ENCODE measurements at regions not wholly inside any gene's neighbourhood (a gene's known extent, or its start where the extent isn't known, plus 50 kb on each side); places are given as distances from the start of the nearest gene placed in this dataset.

- no peak overlapping the region for H3K27ac ChIP-seq (ENCODE audit: low read length)
- CTCF ChIA-PET: no interaction called here
- H3K27me3 ChIP-seq (ENCODE audit: control insufficient read depth, insufficient read depth, low read length): peaks cover 12% of the 10 kb centered on the region
- BruUV-seq (replicated peaks): no TSS peak
- TF ChIP-seq SIN3A (IDR thresholded peaks at IDR 0.05; ENCODE audit: borderline replicate concordance, insufficient read depth, low read depth, low read length) (no peak), REST (IDR thresholded peaks at IDR 0.05; ENCODE audit: insufficient read depth in 1 of 2, low read depth in 2 of 2, low read length in 1 of 2) (no peak), CTCF (IDR thresholded peaks at IDR 0.05) (no peak), TCF7L2 (IDR thresholded peaks at IDR 0.05; ENCODE audit: low read depth, low read length) (no peak), POLR2AphosphoS5 (IDR thresholded peaks at IDR 0.05; ENCODE audit: low read depth, low read length) (no peak)
- ATAC-seq (no peak), DNase-seq (ENCODE audit: low read depth, low spot score) (no peak)
- intact Hi-C loops (cut with micrococcal nuclease; ENCODE audit: unreplicated experiment) (no loop called here), in situ Hi-C loops (cut with HindIII; ENCODE audit: low pct_unique_long_range_greater_than_20kb, low sequenced_read_pairs) (no loop called here)
- POLR2A ChIA-PET: no interaction called here
- no peaks in the 10 kb centered on the region for H3K9me3 ChIP-seq (ENCODE audit: control insufficient read depth, insufficient read depth, low read depth, low read length)
- H3K36me3 ChIP-seq (ENCODE audit: control insufficient read depth, insufficient read depth, low read length): no peaks in the 10 kb centered on the region
- no peaks in the 10 kb centered on the region for H3K4me1 ChIP-seq (ENCODE audit: control insufficient read depth, insufficient read depth, low read length)
- H3K4me3 ChIP-seq (ENCODE audit: low read depth in 2 of 2, low read length in 2 of 2): no peak overlapping the region
Measured at GRCh38 chr20:20791664-20792568, 79.5 kb upstream of the RALGAPA2 start.

GRCh38 chr20:20788308-20788707 lies 75.9 kb upstream of the RALGAPA2 start:
- DNase-seq (ENCODE audit: low read depth, low spot score) (no peak), ATAC-seq (no peak)
- in situ Hi-C loops (cut with HindIII; ENCODE audit: low pct_unique_long_range_greater_than_20kb, low sequenced_read_pairs) (no loop called here), intact Hi-C loops (cut with micrococcal nuclease; ENCODE audit: unreplicated experiment) (no loop called here)
- BruUV-seq (replicated peaks): no TSS peak
- Histone ChIP-seq H3K36me3 (ENCODE audit: control insufficient read depth, insufficient read depth, low read length) (no peaks in the 10 kb centered on the region), H3K4me1 (ENCODE audit: control insufficient read depth, insufficient read depth, low read length) (no peaks in the 10 kb centered on the region), H3K4me3 (ENCODE audit: low read depth in 2 of 2, low read length in 2 of 2) (no peak overlapping the region), H3K27me3 (ENCODE audit: control insufficient read depth, insufficient read depth, low read length) (peaks cover 9% of the 10 kb centered on the region), H3K27ac (ENCODE audit: low read length) (no peak overlapping the region), H3K9me3 (ENCODE audit: control insufficient read depth, insufficient read depth, low read depth, low read length) (no peaks in the 10 kb centered on the region)
- ChIA-PET CTCF (no interaction called here), POLR2A (no interaction called here)
- no peak for TF ChIP-seq CTCF (IDR thresholded peaks at IDR 0.05)
- TF ChIP-seq REST (IDR thresholded peaks at IDR 0.05; ENCODE audit: insufficient read depth in 1 of 2, low read depth in 2 of 2, low read length in 1 of 2): no peak
- no peak for TF ChIP-seq TCF7L2 (IDR thresholded peaks at IDR 0.05; ENCODE audit: low read depth, low read length)
- TF ChIP-seq SIN3A (IDR thresholded peaks at IDR 0.05; ENCODE audit: borderline replicate concordance, insufficient read depth, low read depth, low read length): no peak
- no peak for TF ChIP-seq POLR2AphosphoS5 (IDR thresholded peaks at IDR 0.05; ENCODE audit: low read depth, low read length)
